ENCODE measurements at regions not wholly inside any gene's neighbourhood (a gene's known extent, or its start where the extent isn't known, plus 50 kb on each side); places are given as distances from the start of the nearest gene placed in this dataset.

GRCh38 chrX:12021698-12022097 is 116.6 kb upstream of the FRMPD4 start:
- 41% methylated on average over 1 of the region's 1 CpG for WGBS
- no peak overlapping the region for H3K9ac ChIP-seq (ENCODE audit: low read depth in 1 of 2, low read length in 2 of 2)
- H3K27me3 ChIP-seq (ENCODE audit: control insufficient read depth in 4 of 4, insufficient read depth in 4 of 4, low read length in 3 of 4), result no peaks in the 10 kb centered on the region
- TF ChIP-seq REST (IDR thresholded peaks at IDR 0.05) (no peak), TAF1 (conservative IDR thresholded peaks at IDR 0.05) (no peak), FOXA2 (IDR thresholded peaks at IDR 0.05) (no peak), RAD21 (IDR thresholded peaks at IDR 0.05) (no peak), HNF4G (IDR thresholded peaks at IDR 0.05) (no peak), RXRA (IDR thresholded peaks at IDR 0.05) (no peak), FOXA1 (IDR thresholded peaks at IDR 0.05) (no peak), NR2F2 (IDR thresholded peaks at IDR 0.05) (no peak), JUND (IDR thresholded peaks at IDR 0.05) (no peak), EGR1 (IDR thresholded peaks at IDR 0.05; ENCODE audit: low read depth in 2 of 2) (no peak), SP1 (IDR thresholded peaks at IDR 0.05) (no peak), YY1 (IDR thresholded peaks at IDR 0.05) (no peak), GABPA (IDR thresholded peaks at IDR 0.05 in 1 of 2, conservative IDR thresholded peaks at IDR 0.05 in 1 of 2) (no peak), ATF3 (IDR thresholded peaks at IDR 0.05) (no peak)
- no peaks in the 10 kb centered on the region for H3K9me3 ChIP-seq (ENCODE audit: control insufficient read depth in 4 of 4, low read length in 3 of 4)
- H3K4me1 ChIP-seq (ENCODE audit: control insufficient read depth in 4 of 4, insufficient read depth in 4 of 4, low read length in 3 of 4), result no peaks in the 10 kb centered on the region
- no peak for DNase-seq (ENCODE audit: low spot score)
- H3K27ac ChIP-seq (ENCODE audit: low read depth in 1 of 2, low read length in 2 of 2), result no peak overlapping the region
- H3K4me3 ChIP-seq (ENCODE audit: low read depth in 1 of 3, low read length in 3 of 3), result no peak overlapping the region
- H3K36me3 ChIP-seq (ENCODE audit: control insufficient read depth in 4 of 4, insufficient read depth in 3 of 4, low read depth in 1 of 4, low read length in 3 of 4), result no peaks in the 10 kb centered on the region

- DNase-seq (ENCODE audit: low spot score), result no peak
- no peak overlapping the region for H3K9ac ChIP-seq (ENCODE audit: low read depth in 1 of 2, low read length in 2 of 2)
- WGBS, result 69% methylated on average over 2 of the region's 2 CpGs
- TF ChIP-seq ATF3 (IDR thresholded peaks at IDR 0.05), result no peak
- no peak for TF ChIP-seq GABPA (IDR thresholded peaks at IDR 0.05 in 1 of 2, conservative IDR thresholded peaks at IDR 0.05 in 1 of 2)
- no peak for TF ChIP-seq FOXA1 (IDR thresholded peaks at IDR 0.05)
- no peak for TF ChIP-seq RAD21 (IDR thresholded peaks at IDR 0.05)
- TF ChIP-seq SP1 (IDR thresholded peaks at IDR 0.05), result no peak
- no peak for TF ChIP-seq FOXA2 (IDR thresholded peaks at IDR 0.05)
- TF ChIP-seq JUND (IDR thresholded peaks at IDR 0.05), result no peak
- TF ChIP-seq TAF1 (conservative IDR thresholded peaks at IDR 0.05), result no peak
- no peak for TF ChIP-seq REST (IDR thresholded peaks at IDR 0.05)
- TF ChIP-seq ZBTB33 (IDR thresholded peaks at IDR 0.05), result no peak
- TF ChIP-seq NR2F2 (IDR thresholded peaks at IDR 0.05), result no peak
- TF ChIP-seq MAX (IDR thresholded peaks at IDR 0.05), result no peak
- TF ChIP-seq EGR1 (IDR thresholded peaks at IDR 0.05; ENCODE audit: low read depth in 2 of 2), result no peak
- no peak for TF ChIP-seq RXRA (IDR thresholded peaks at IDR 0.05)
- TF ChIP-seq CTCF (IDR thresholded peaks at IDR 0.05; ENCODE audit: low read depth, low read length, missing input control), result no peak
- no peak overlapping the region for H3K27ac ChIP-seq (ENCODE audit: low read depth in 1 of 2, low read length in 2 of 2)
- no peaks in the 10 kb centered on the region for H3K27me3 ChIP-seq (ENCODE audit: control insufficient read depth in 4 of 4, insufficient read depth in 4 of 4, low read length in 3 of 4)
- no peaks in the 10 kb centered on the region for H3K4me1 ChIP-seq (ENCODE audit: control insufficient read depth in 4 of 4, insufficient read depth in 4 of 4, low read length in 3 of 4)
- no peak overlapping the region for H3K4me3 ChIP-seq (ENCODE audit: low read depth in 1 of 3, low read length in 3 of 3)
- H3K36me3 ChIP-seq (ENCODE audit: control insufficient read depth in 4 of 4, insufficient read depth in 3 of 4, low read depth in 1 of 4, low read length in 3 of 4), result no peaks in the 10 kb centered on the region
- no peaks in the 10 kb centered on the region for H3K9me3 ChIP-seq (ENCODE audit: control insufficient read depth in 4 of 4, low read length in 3 of 4)
These were observed 111.8 kb upstream of the FRMPD4 start for GRCh38 chrX:12026481-12026880.
